HepG2 (cell line): ENCODE measurements at regions not wholly inside any gene's neighbourhood (a gene's known extent, or its start where the extent isn't known, plus 50 kb on each side); places are given as distances from the start of the nearest gene placed in this dataset.

Experiments used
- ATAC-seq: fragments of 200-7000 bp; cut with Tn5 transposase; 3 replicates; pipeline ENCODE4 v1.9.1; 2020; ENCODE audit warnings: mild to moderate bottlenecking, moderate library complexity
- BruUV-seq: library from RNA; stranded (reverse); fragments of 400-500 nt; replicated peaks from 2 replicates; lab custom pipeline; 2021; lab: Mats Ljungman, UMichigan
- CTCF ChIA-PET: fragments of 300-600 bp; formaldehyde crosslinking; extraction: SDS; loops from one replicate; lab custom pipeline; 2021; ENCODE audit warnings: low total read pairs, inconsistent platforms, low intra/inter-chr PET ratio; lab: Yijun Ruan, JAX
- POLR2A ChIA-PET: fragments of 350-600 bp; sonication (Branson Sonifier 250); formaldehyde crosslinking; loops from one replicate; lab custom pipeline; 2020; ENCODE audit warnings: antibody characterized with exemption, inconsistent platforms; lab: Yijun Ruan, JAX
- DNase-seq: peaks from one replicate; pipeline ENCODE4 v3.0.0-alpha.2; 2015; ENCODE audit warnings: low spot score
- FAIRE-seq: peaks from 3 replicates; lab custom pipeline; 2011; peaks lifted over from hg19 to GRCh38; lab: Jason Lieb, UNC
- H2AFZ ChIP-seq: one replicate; pipeline ENCODE4 v1.6.1; 2011; ENCODE audit warnings: low read length, inconsistent platforms
- H3K27ac ChIP-seq: fragments of 300-600 bp; 3 replicates; pipeline ENCODE4 v1.8.0; 2011; ENCODE audit warnings: mixed run types, mild to moderate bottlenecking, mixed read lengths, low read length, inconsistent platforms; ENCODE audit not compliant: insufficient read depth; ENCODE audit errors: extremely low read length
- H3K27me3 ChIP-seq, 2 experiments: fragments of 200-600 bp in 1 of 2; 2 replicates in 1 of 2; 3 replicates in 1 of 2; pipeline versions ENCODE4 v1.6.0 to v1.8.0; 2011; ENCODE audit warnings: low read length in 2 of 2, mild to moderate bottlenecking in 2 of 2, moderate library complexity in 2 of 2, inconsistent platforms in 1 of 2; ENCODE audit not compliant: insufficient read depth in 2 of 2, control insufficient read depth in 1 of 2
- H3K36me3 ChIP-seq, 2 experiments: fragments of 200-600 bp in 1 of 2; replicated peaks in 1 of 2; 2 replicates in 1 of 2; 3 replicates in 1 of 2; pipeline versions ENCODE4 v1.5.1 to v1.8.0; 2011; ENCODE audit warnings: low read length in 2 of 2, inconsistent platforms in 1 of 2; ENCODE audit not compliant: insufficient read depth in 2 of 2, control insufficient read depth in 1 of 2
- H3K4me1 ChIP-seq: 2 replicates; pipeline ENCODE4 v1.5.1; 2012; ENCODE audit warnings: low read length, inconsistent platforms; ENCODE audit not compliant: insufficient read depth
- H3K4me2 ChIP-seq: 2 replicates; pipeline ENCODE4 v1.6.0; 2011; ENCODE audit warnings: low read depth, low read length, inconsistent platforms
- H3K4me3 ChIP-seq, 3 experiments: fragments of 200-600 bp in 1 of 3; sonication (generic), shearing (Covaris generic) in 1 of 3; replicated peaks in 1 of 3; 2 replicates each; pipeline ENCODE4 v1.5.1; 2011 to 2016; ENCODE audit warnings: low read length in 3 of 3, inconsistent platforms in 2 of 3, low read depth in 2 of 3, mild to moderate bottlenecking in 2 of 3, control low read depth in 1 of 3, mixed read lengths in 1 of 3; ENCODE audit not compliant: insufficient read depth in 1 of 3
- H3K79me2 ChIP-seq: one replicate; pipeline ENCODE4 v1.6.1; 2011; ENCODE audit warnings: low read length, inconsistent platforms; ENCODE audit not compliant: insufficient read depth
- H3K9ac ChIP-seq: 2 replicates; pipeline ENCODE4 v1.6.0; 2011; ENCODE audit warnings: mild to moderate bottlenecking, low read depth, low read length, inconsistent platforms; ENCODE audit not compliant: insufficient read depth
- H3K9me3 ChIP-seq: 2 replicates; pipeline ENCODE4 v1.5.1; 2012; ENCODE audit warnings: mild to moderate bottlenecking, low read length
- H4K20me1 ChIP-seq: 2 replicates; pipeline ENCODE4 v1.6.0; 2011; ENCODE audit warnings: inconsistent platforms, mild to moderate bottlenecking, low read length, moderate library complexity; ENCODE audit not compliant: insufficient read depth
- ARHGAP35 ChIP-seq: sonication (generic); formaldehyde crosslinking; IDR thresholded peaks from 2 replicates; pipeline ENCODE4 v1.9.0; 2022; ENCODE audit warnings: mild to moderate bottlenecking, inconsistent platforms, moderate library complexity, missing genetic modification reagents, borderline replicate concordance
- ATRX ChIP-seq: sonication (generic); formaldehyde crosslinking; IDR thresholded peaks from 2 replicates; pipeline ENCODE4 v1.4.0; 2020; ENCODE audit warnings: missing genetic modification reagents, borderline replicate concordance
- MTA3 ChIP-seq: sonication (generic); formaldehyde crosslinking; IDR thresholded peaks from 2 replicates; pipeline ENCODE4 v1.4.0; 2020; ENCODE audit warnings: missing genetic modification reagents
- MXD4 ChIP-seq: IDR thresholded peaks from 2 replicates; pipeline ENCODE4 v1.6.1; 2016; ENCODE audit warnings: mild to moderate bottlenecking, missing biosample characterization, missing genetic modification reagents
- NKX3-1 ChIP-seq: sonication (generic); formaldehyde crosslinking; IDR thresholded peaks from 2 replicates; pipeline ENCODE4 v1.5.0; 2020; ENCODE audit warnings: missing genetic modification reagents
- SMYD3 ChIP-seq: sonication (generic); formaldehyde crosslinking; IDR thresholded peaks from 2 replicates; pipeline ENCODE4 v1.8.1; 2023; ENCODE audit warnings: mild to moderate bottlenecking, missing genetic modification reagents
- ZFY ChIP-seq: sonication (generic); formaldehyde crosslinking; IDR thresholded peaks from 2 replicates; pipeline ENCODE4 v1.4.0; 2020; ENCODE audit warnings: missing genetic modification reagents
- ZNF264 ChIP-seq: sonication (generic); formaldehyde crosslinking; IDR thresholded peaks from 2 replicates; pipeline ENCODE4 v1.4.0; 2020; ENCODE audit warnings: missing genetic modification reagents
- ZNF441 ChIP-seq: sonication (generic); formaldehyde crosslinking; IDR thresholded peaks from 2 replicates; pipeline ENCODE4 v1.7.0; 2021; ENCODE audit warnings: missing genetic modification reagents, borderline replicate concordance
- ZNF484 ChIP-seq: sonication (generic); formaldehyde crosslinking; IDR thresholded peaks from 2 replicates; pipeline ENCODE4 v1.5.1; 2020; ENCODE audit warnings: mild to moderate bottlenecking, low read depth, missing genetic modification reagents, borderline replicate concordance
- ZSCAN20 ChIP-seq: sonication (generic); formaldehyde crosslinking; IDR thresholded peaks from 2 replicates; pipeline ENCODE4 v1.4.0; 2020; ENCODE audit warnings: missing genetic modification reagents, mild to moderate bottlenecking, borderline replicate concordance
- WGBS: methylation state at CpG from one replicate; pipeline ENCODE4 v1.1.6; 2017; ENCODE audit warnings: low lambda C conversion rate; 5-methylcytosine and 5-hydroxymethylcytosine counted together
- in situ Hi-C: cut with HindIII; loops from 2 replicates; pipeline ENCODE4 v1.10.0; 2017; ENCODE audit warnings: low pct_unique_long_range_greater_than_20kb; ENCODE audit not compliant: extremely low pct_ligation_motif_present
- intact Hi-C: fragments of 100-400 bp; cut with micrococcal nuclease; formaldehyde crosslinking; loops from one replicate; pipeline ENCODE4 v1.10.0; 2022; ENCODE audit not compliant: unreplicated experiment
- TF ChIP-seq, protein P1 (sequence below): sonication (generic); formaldehyde crosslinking; IDR thresholded peaks from 2 replicates; pipeline ENCODE4 v1.5.0; 2020; ENCODE audit warnings: missing genetic modification reagents
- TF ChIP-seq, protein P2 (sequence below): sonication (generic); formaldehyde crosslinking; IDR thresholded peaks from 2 replicates; pipeline ENCODE4 v1.4.0; 2020; ENCODE audit warnings: mild to moderate bottlenecking, missing genetic modification reagents
- TF ChIP-seq, protein P3 (sequence below): sonication (generic); formaldehyde crosslinking; IDR thresholded peaks from 2 replicates; pipeline ENCODE4 v1.8.1; 2023; ENCODE audit warnings: mild to moderate bottlenecking, moderate library complexity, missing genetic modification reagents
- TF ChIP-seq, protein P4 (sequence below): IDR thresholded peaks from 2 replicates; pipeline ENCODE4 v1.6.1; 2016

DNA sequence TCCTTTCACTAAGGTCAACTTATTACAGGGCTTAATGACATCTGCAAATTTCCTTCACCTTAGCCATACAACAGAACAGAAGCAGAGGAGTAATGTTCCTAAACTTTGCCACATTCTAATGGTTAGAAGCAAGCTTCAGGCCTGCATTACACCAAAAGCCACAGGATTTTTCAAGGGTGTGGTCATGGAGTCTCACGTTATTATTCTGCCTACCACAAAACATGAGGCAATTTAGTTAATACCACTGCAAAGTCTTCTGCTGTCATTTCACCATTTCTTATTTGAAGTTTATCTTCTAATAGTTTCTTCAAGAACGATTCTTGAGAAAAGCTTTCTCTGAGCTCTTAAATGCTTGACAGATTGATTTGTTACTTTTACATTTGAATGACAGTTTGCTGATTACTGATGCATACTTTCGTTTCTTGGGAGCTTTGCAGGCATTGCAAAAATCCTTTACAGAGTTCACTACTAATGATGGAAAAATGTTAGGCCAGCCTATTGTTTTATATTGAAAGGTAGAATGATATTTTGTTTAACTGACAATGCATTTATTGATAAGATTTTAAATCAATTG, 1257.1 kb downstream of the NSUN3 start:
- Histone ChIP-seq H3K4me3 (no peak overlapping the region), H3K4me1 (no peaks in the 10 kb centered on the region), H4K20me1 (no peaks in the 10 kb centered on the region), H3K9me3 (no peaks in the 10 kb centered on the region), H3K27ac (no peak overlapping the region), H3K9ac (no peak overlapping the region), H3K27me3 (no peaks in the 10 kb centered on the region), H2AFZ (no peak overlapping the region), H3K79me2 (no peaks in the 10 kb centered on the region), H3K36me3 (no peaks in the 10 kb centered on the region), H3K4me2 (no peak overlapping the region)
- ChIA-PET POLR2A (no interaction called here), CTCF (no interaction called here)
- DNase-seq (no peak), FAIRE-seq (no peak), ATAC-seq (no peak)
- under 1% methylated on average over 3 of the region's 3 CpGs for WGBS
- TF ChIP-seq, protein P1, sequence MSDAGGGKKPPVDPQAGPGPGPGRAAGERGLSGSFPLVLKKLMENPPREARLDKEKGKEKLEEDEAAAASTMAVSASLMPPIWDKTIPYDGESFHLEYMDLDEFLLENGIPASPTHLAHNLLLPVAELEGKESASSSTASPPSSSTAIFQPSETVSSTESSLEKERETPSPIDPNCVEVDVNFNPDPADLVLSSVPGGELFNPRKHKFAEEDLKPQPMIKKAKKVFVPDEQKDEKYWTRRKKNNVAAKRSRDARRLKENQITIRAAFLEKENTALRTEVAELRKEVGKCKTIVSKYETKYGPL (CRISPR knock-in tag) = no peak
- TF ChIP-seq ZNF484 (CRISPR knock-in tag) (no peak), ZSCAN20 (no peak), ZNF264 (no peak), ZNF441 (CRISPR knock-in tag) (no peak), ATRX (CRISPR knock-in tag) (no peak), MXD4 (CRISPR knock-in tag) (no peak), ARHGAP35 (CRISPR knock-in tag) (no peak), NKX3-1 (CRISPR knock-in tag) (no peak), SMYD3 (no peak), ZFY (CRISPR knock-in tag) (no peak), MTA3 (CRISPR knock-in tag) (no peak)
- TF ChIP-seq, protein P2, sequence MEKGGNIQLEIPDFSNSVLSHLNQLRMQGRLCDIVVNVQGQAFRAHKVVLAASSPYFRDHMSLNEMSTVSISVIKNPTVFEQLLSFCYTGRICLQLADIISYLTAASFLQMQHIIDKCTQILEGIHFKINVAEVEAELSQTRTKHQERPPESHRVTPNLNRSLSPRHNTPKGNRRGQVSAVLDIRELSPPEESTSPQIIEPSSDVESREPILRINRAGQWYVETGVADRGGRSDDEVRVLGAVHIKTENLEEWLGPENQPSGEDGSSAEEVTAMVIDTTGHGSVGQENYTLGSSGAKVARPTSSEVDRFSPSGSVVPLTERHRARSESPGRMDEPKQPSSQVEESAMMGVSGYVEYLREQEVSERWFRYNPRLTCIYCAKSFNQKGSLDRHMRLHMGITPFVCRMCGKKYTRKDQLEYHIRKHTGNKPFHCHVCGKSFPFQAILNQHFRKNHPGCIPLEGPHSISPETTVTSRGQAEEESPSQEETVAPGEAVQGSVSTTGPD (CRISPR knock-in tag) = no peak
- TF ChIP-seq, protein P3, sequence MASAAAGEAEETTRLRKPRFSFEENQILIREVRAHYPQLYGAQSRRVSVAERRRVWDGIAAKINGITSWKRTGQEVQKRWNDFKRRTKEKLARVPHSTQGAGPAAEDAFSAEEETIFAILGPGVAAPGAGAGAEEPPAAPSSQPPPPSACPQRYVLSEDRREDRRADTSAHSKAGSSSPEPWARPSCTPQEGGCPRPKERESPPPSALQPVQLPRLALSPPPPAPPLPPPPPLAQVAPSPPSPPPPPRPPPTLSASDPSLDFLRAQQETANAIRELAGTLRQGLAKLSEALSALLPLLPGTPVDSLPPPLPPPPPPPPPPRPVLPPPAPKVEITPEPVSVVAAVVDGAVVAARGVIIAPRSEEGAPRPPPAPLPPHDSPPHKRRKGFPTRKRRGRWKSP (CRISPR knock-in tag) = no peak
- TF ChIP-seq, protein P4, sequence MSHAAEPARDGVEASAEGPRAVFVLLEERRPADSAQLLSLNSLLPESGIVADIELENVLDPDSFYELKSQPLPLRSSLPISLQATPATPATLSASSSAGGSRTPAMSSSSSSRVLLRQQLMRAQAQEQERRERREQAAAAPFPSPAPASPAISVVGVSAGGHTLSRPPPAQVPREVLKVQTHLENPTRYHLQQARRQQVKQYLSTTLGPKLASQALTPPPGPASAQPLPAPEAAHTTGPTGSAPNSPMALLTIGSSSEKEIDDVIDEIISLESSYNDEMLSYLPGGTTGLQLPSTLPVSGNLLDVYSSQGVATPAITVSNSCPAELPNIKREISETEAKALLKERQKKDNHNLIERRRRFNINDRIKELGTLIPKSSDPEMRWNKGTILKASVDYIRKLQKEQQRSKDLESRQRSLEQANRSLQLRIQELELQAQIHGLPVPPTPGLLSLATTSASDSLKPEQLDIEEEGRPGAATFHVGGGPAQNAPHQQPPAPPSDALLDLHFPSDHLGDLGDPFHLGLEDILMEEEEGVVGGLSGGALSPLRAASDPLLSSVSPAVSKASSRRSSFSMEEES = no peak
- in situ Hi-C loops = no loop called here
- intact Hi-C loops = loop anchor here (5.0 kb wide), 1 partner anchor 783 kb away; no protein-coding TSS in a partner anchor
- BruUV-seq = no TSS peak
